OCI-LY1 (cell line): ENCODE measurements at regions not wholly inside any gene's neighbourhood (a gene's known extent, or its start where the extent isn't known, plus 50 kb on each side); places are given as distances from the start of the nearest gene placed in this dataset.

ENCODE experiments used
- H2AFZ ChIP-seq: fragments of 200-600 bp; sonication (generic), shearing (Covaris generic); 2 replicates; pipeline ENCODE4 v1.6.0; 2014; ENCODE audit warnings: antibody characterized with exemption, mild to moderate bottlenecking, low read length
- H3F3A ChIP-seq: fragments of 200-600 bp; sonication (generic), shearing (Covaris generic); 2 replicates; pipeline ENCODE4 v1.6.0; 2014; ENCODE audit warnings: mild to moderate bottlenecking, antibody characterized with exemption, low read length, moderate library complexity; ENCODE audit not compliant: insufficient read depth
- H3K27ac ChIP-seq: fragments of 200-600 bp; sonication (generic); 2 replicates; pipeline ENCODE4 v1.5.1; 2014; ENCODE audit warnings: low read length, mixed run types, mild to moderate bottlenecking, low read depth; ENCODE audit not compliant: poor library complexity, severe bottlenecking
- H3K27me3 ChIP-seq: fragments of 200-600 bp; sonication (generic); 2 replicates; pipeline ENCODE4 v1.6.0; 2014; ENCODE audit warnings: antibody characterized with exemption, mild to moderate bottlenecking, low read length, moderate library complexity; ENCODE audit not compliant: insufficient read depth
- H3K36me3 ChIP-seq: fragments of 200-600 bp; sonication (generic); 2 replicates; pipeline ENCODE4 v1.6.1; 2014; ENCODE audit warnings: mild to moderate bottlenecking, antibody characterized with exemption, low read length, moderate library complexity, mixed read lengths; ENCODE audit not compliant: insufficient read depth
- H3K4me1 ChIP-seq: fragments of 200-600 bp; sonication (generic); 2 replicates; pipeline ENCODE4 v1.5.1; 2014; ENCODE audit warnings: mild to moderate bottlenecking, low read length, moderate library complexity; ENCODE audit not compliant: insufficient read depth, severe bottlenecking
- H3K4me2 ChIP-seq: fragments of 200-600 bp; sonication (generic), shearing (Covaris generic); 2 replicates; pipeline ENCODE4 v1.6.1; 2014; ENCODE audit warnings: low read length
- H3K4me3 ChIP-seq: fragments of 200-600 bp; sonication (generic); 2 replicates; pipeline ENCODE4 v1.5.1; 2014; ENCODE audit warnings: low read length, low read depth, mild to moderate bottlenecking, mixed read lengths; ENCODE audit not compliant: poor library complexity, severe bottlenecking
- H3K79me2 ChIP-seq: fragments of 200-600 bp; shearing (Covaris generic); 2 replicates; pipeline ENCODE4 v1.6.1; 2016; ENCODE audit warnings: mixed run types, low read length, mixed read lengths; ENCODE audit not compliant: insufficient read depth
- H3K9ac ChIP-seq: fragments of 200-600 bp; sonication (generic), shearing (Covaris generic); 2 replicates; pipeline ENCODE4 v1.6.1; 2014; ENCODE audit warnings: mild to moderate bottlenecking, low read length, mixed read lengths
- H3K9me2 ChIP-seq: fragments of 200-600 bp; sonication (generic), shearing (Covaris generic); 2 replicates; pipeline ENCODE4 v1.6.1; 2014; ENCODE audit warnings: low read depth, mild to moderate bottlenecking, low read length, mixed read lengths
- H3K9me3 ChIP-seq: fragments of 200-600 bp; shearing (Covaris generic); 2 replicates; pipeline ENCODE4 v1.6.1; 2014; ENCODE audit warnings: low read length, mixed read lengths
- H4K20me1 ChIP-seq: fragments of 200-600 bp; sonication (generic), shearing (Covaris generic); 2 replicates; pipeline ENCODE4 v1.6.0; 2016; ENCODE audit warnings: mild to moderate bottlenecking, low read length; ENCODE audit not compliant: insufficient read depth
- CTCF ChIP-seq: fragments of 200-600 bp; sonication (generic), shearing (Covaris generic); IDR thresholded peaks from 2 replicates; pipeline ENCODE4 v1.5.1; 2017; ENCODE audit warnings: mild to moderate bottlenecking, antibody characterized with exemption, low read length, moderate library complexity, mixed read lengths
- EZH2 ChIP-seq: fragments of 200-600 bp; sonication (generic), shearing (Covaris generic); IDR thresholded peaks from 2 replicates; pipeline ENCODE4 v1.8.0; 2017; ENCODE audit warnings: borderline replicate concordance, mixed run types, mild to moderate bottlenecking, antibody characterized with exemption, low read length, moderate library complexity, mixed read lengths

- no peaks in the 10 kb centered on the region for H4K20me1 ChIP-seq
Measured at GRCh38 chr15:62799919-62800318, 242.6 kb upstream of the TPM1 start.

GRCh38 chr15:62802612-62803011 lies 239.9 kb upstream of the TPM1 start:
- no peaks in the 10 kb centered on the region for H3K9me3 ChIP-seq
- no peak overlapping the region for H3K9ac ChIP-seq
- no peak for TF ChIP-seq CTCF
- no peak for TF ChIP-seq EZH2
- no peak overlapping the region for H3K4me2 ChIP-seq
- H3F3A ChIP-seq = no peaks in the 10 kb centered on the region
- no peaks in the 10 kb centered on the region for H3K79me2 ChIP-seq
- no peaks in the 10 kb centered on the region for H3K4me1 ChIP-seq
- no peak overlapping the region for H3K27ac ChIP-seq
- H2AFZ ChIP-seq = no peak overlapping the region
- H3K36me3 ChIP-seq = no peaks in the 10 kb centered on the region
- no peaks in the 10 kb centered on the region for H4K20me1 ChIP-seq
- H3K4me3 ChIP-seq = no peak overlapping the region
- peaks cover 3% of the 10 kb centered on the region; the same call in 1 of the 2 replicates for H3K27me3 ChIP-seq
- H3K9me2 ChIP-seq = no peaks in the 10 kb centered on the region

More at GRCh38 chr15:62799919-62800318, 242.6 kb upstream of the TPM1 start:
- Histone ChIP-seq H3K79me2 (no peaks in the 10 kb centered on the region), H3K4me1 (no peaks in the 10 kb centered on the region), H3K4me3 (no peak overlapping the region), H3K36me3 (no peaks in the 10 kb centered on the region), H3F3A (no peaks in the 10 kb centered on the region), H3K27me3 (peaks cover 3% of the 10 kb centered on the region; the same call in 1 of the 2 replicates), H3K9me3 (no peaks in the 10 kb centered on the region), H3K27ac (no peak overlapping the region), H3K9ac (no peak overlapping the region), H3K9me2 (no peaks in the 10 kb centered on the region), H3K4me2 (no peak overlapping the region), H2AFZ (no peak overlapping the region)
- TF ChIP-seq EZH2 (no peak), CTCF (no peak)

GRCh38 chr15:62803856-62804400 lies 238.6 kb upstream of the TPM1 start:
- no peaks in the 10 kb centered on the region for H4K20me1 ChIP-seq
- H3K9me2 ChIP-seq = no peaks in the 10 kb centered on the region
- H3K36me3 ChIP-seq = no peaks in the 10 kb centered on the region
- no peak overlapping the region for H3K9ac ChIP-seq
- no peak overlapping the region for H3K4me2 ChIP-seq
- H3K4me3 ChIP-seq = no peak overlapping the region
- H3K9me3 ChIP-seq = no peaks in the 10 kb centered on the region
- H3K27ac ChIP-seq = no peak overlapping the region
- H3K27me3 ChIP-seq = no peaks in the 10 kb centered on the region
- TF ChIP-seq EZH2 = no peak
- TF ChIP-seq CTCF = no peak
- no peaks in the 10 kb centered on the region for H3K4me1 ChIP-seq
- H3K79me2 ChIP-seq = no peaks in the 10 kb centered on the region
- H2AFZ ChIP-seq = no peak overlapping the region
- H3F3A ChIP-seq = no peaks in the 10 kb centered on the region
